Psoas muscle (tissue), 7 donors: ENCODE measurements at regions not wholly inside any gene's neighbourhood (a gene's known extent, or its start where the extent isn't known, plus 50 kb on each side); places are given as distances from the start of the nearest gene placed in this dataset.

Experiments used
- ATAC-seq, 4 donors: fragments of 200-7000 bp; cut with Tn5 transposase; one replicate each; pipeline ENCODE4 v1.9.1; 2020; ENCODE audit warnings: moderate library complexity in 3 of 4, mild to moderate bottlenecking in 2 of 4
- DNase-seq, 2 donors: peaks; one replicate each; pipeline ENCODE4 v3.0.0-alpha.2; 2020
- H3K27ac ChIP-seq: fragments of 200-600 bp; one replicate; pipeline ENCODE4 v1.8.0; 2022
- H3K27me3 ChIP-seq, 3 donors: fragments of 200-600 bp in 1 of 3; one replicate each; pipeline versions ENCODE4 v1.6.1 to v1.8.0; 2013 to 2022; ENCODE audit warnings: low read length in 2 of 3, mild to moderate bottlenecking in 2 of 3, moderate library complexity in 1 of 3; ENCODE audit not compliant: insufficient read depth in 3 of 3
- H3K36me3 ChIP-seq, 2 donors: fragments of 200-600 bp in 1 of 2; one replicate each; pipeline versions ENCODE4 v1.6.1 to v1.8.0; 2013 to 2022; ENCODE audit warnings: low read depth in 1 of 2, mild to moderate bottlenecking in 1 of 2, moderate library complexity in 1 of 2; ENCODE audit not compliant: insufficient read depth in 1 of 2
- H3K4me1 ChIP-seq: fragments of 200-600 bp; one replicate; pipeline ENCODE4 v1.8.0; 2022
- H3K4me3 ChIP-seq: fragments of 200-600 bp; one replicate; pipeline ENCODE4 v1.8.0; 2022; ENCODE audit warnings: mild to moderate bottlenecking
- H3K9me3 ChIP-seq: fragments of 200-600 bp; one replicate; pipeline ENCODE4 v1.8.0; 2022
- CTCF ChIP-seq: fragments of 200-600 bp; IDR thresholded peaks from one replicate; pipeline ENCODE4 v1.8.0; 2022; ENCODE audit warnings: antibody characterized with exemption
- WGBS, 3 donors: extraction: QIAGEN DNeasy Blood & Tissue Kit; methylation state at CpG; one replicate each; pipeline versions ENCODE4 v1.1.6 to v1.1.7; 2013; 5-methylcytosine and 5-hydroxymethylcytosine counted together
- intact Hi-C, 2 donors: fragments of 100-400 bp; cut with DNase I; formaldehyde crosslinking; loops; one replicate each; pipeline versions ENCODE4 v1.11.0 to v1.14.2; 2022
- donor health status: healthy with polysubstance abuse.
- donor health status: DM: no; HTN: no; CAD: no; lungs with moderate emphysema.
- donor health status: Bipolar disorder and iron deficiency.
- donor health status: healthy.
- donor health status: DM: yes; HTN: yes; CAD: no.
- donor health status: DM: no; HTN: no; CAD: no.
- donor health status: DM: yes; HTN: yes; CAD: no.

GRCh38 chr12:19665121-19665900, 226.0 kb downstream of the AEBP2 start:
- no peak for DNase-seq
- H3K36me3 ChIP-seq = no peaks in the 10 kb centered on the region
- no peaks in the 10 kb centered on the region for H3K27me3 ChIP-seq
- ATAC-seq = no peak
- no peaks in the 10 kb centered on the region for H3K4me1 ChIP-seq
- 18 to 48% (median 38%) methylated on average over 1 of the region's 1 CpG for WGBS, 3 donors
- TF ChIP-seq CTCF = no peak
- no peaks in the 10 kb centered on the region for H3K9me3 ChIP-seq
- H3K4me3 ChIP-seq = no peak overlapping the region
- intact Hi-C loops = no loop called here
- H3K27ac ChIP-seq = no peak overlapping the region

- ATAC-seq (no peak), DNase-seq (no peak)
- no peaks in the 10 kb centered on the region for H3K9me3 ChIP-seq
- H3K27me3 ChIP-seq = no peaks in the 10 kb centered on the region
- intact Hi-C loops = no loop called here
- H3K27ac ChIP-seq = no peak overlapping the region
- no peaks in the 10 kb centered on the region for H3K36me3 ChIP-seq
- TF ChIP-seq CTCF = no peak
- no peaks in the 10 kb centered on the region for H3K4me1 ChIP-seq
- no peak overlapping the region for H3K4me3 ChIP-seq
Measured at GRCh38 chr12:19666070-19666469, 226.8 kb downstream of the AEBP2 start.

- Histone ChIP-seq H3K27ac (no peak overlapping the region), H3K4me1 (no peaks in the 10 kb centered on the region), H3K4me3 (no peak overlapping the region), H3K36me3 (no peaks in the 10 kb centered on the region), H3K9me3 (no peaks in the 10 kb centered on the region), H3K27me3 (no peaks in the 10 kb centered on the region)
- ATAC-seq = no peak
- DNase-seq = no peak
- WGBS, 3 donors = 89 to 100% (median 94%) methylated on average over 1 of the region's 1 CpG
- intact Hi-C loops = no loop called here
- TF ChIP-seq CTCF = no peak
Measured at GRCh38 chr12:19669793-19670192, 230.5 kb downstream of the AEBP2 start.

- ATAC-seq (no peak), DNase-seq (no peak)
- Histone ChIP-seq H3K4me3 (no peak overlapping the region), H3K9me3 (no peaks in the 10 kb centered on the region), H3K4me1 (no peaks in the 10 kb centered on the region), H3K36me3 (no peaks in the 10 kb centered on the region), H3K27ac (no peak overlapping the region), H3K27me3 (no peaks in the 10 kb centered on the region)
- TF ChIP-seq CTCF = no peak
- intact Hi-C loops = no loop called here
Measured at GRCh38 chr12:19671695-19672094, 232.4 kb downstream of the AEBP2 start.

GRCh38 chr12:19674437-19674836, 235.1 kb downstream of the AEBP2 start:
- no peaks in the 10 kb centered on the region for H3K9me3 ChIP-seq
- H3K4me3 ChIP-seq = no peak overlapping the region
- H3K4me1 ChIP-seq = no peaks in the 10 kb centered on the region
- DNase-seq = no peak
- H3K27me3 ChIP-seq = no peaks in the 10 kb centered on the region
- TF ChIP-seq CTCF = no peak
- H3K27ac ChIP-seq = no peak overlapping the region
- intact Hi-C loops = no loop called here
- ATAC-seq = no peak
- no peaks in the 10 kb centered on the region for H3K36me3 ChIP-seq
- 79 to 98% (median 94%) methylated on average over 3 of the region's 3 CpGs for WGBS, 3 donors
